Muscle of leg (tissue), 3 donors: ENCODE measurements at regions not wholly inside any gene's neighbourhood (a gene's known extent, or its start where the extent isn't known, plus 50 kb on each side); places are given as distances from the start of the nearest gene placed in this dataset.

Source experiments
- DNase-seq: peaks from one replicate; pipeline ENCODE4 v3.0.0; 2013
- H3K27ac ChIP-seq: one replicate; pipeline ENCODE4 v1.5.1; 2013; ENCODE audit warnings: mild to moderate bottlenecking, low read length, control low read depth
- H3K27me3 ChIP-seq: one replicate; pipeline ENCODE4 v1.6.1; 2013; ENCODE audit warnings: low read length; ENCODE audit not compliant: control insufficient read depth, insufficient read depth
- H3K36me3 ChIP-seq: one replicate; pipeline ENCODE4 v1.6.1; 2013; ENCODE audit warnings: low read length; ENCODE audit not compliant: control insufficient read depth, insufficient read depth
- H3K4me1 ChIP-seq: one replicate; pipeline ENCODE4 v1.6.1; 2013; ENCODE audit warnings: low read length; ENCODE audit not compliant: control insufficient read depth, insufficient read depth
- H3K4me3 ChIP-seq: one replicate; pipeline ENCODE4 v1.5.1; 2013; ENCODE audit warnings: low read length, control low read depth
- H3K9me3 ChIP-seq: replicated peaks from 2 replicates; pipeline ENCODE4 v1.6.1; 2013; ENCODE audit warnings: low read depth, low read length; ENCODE audit not compliant: control insufficient read depth
- WGBS: methylation state at CpG from one replicate; pipeline ENCODE4 v1.1.5; 2013; ENCODE audit warnings: missing lambda C conversion rate; ENCODE audit not compliant: insufficient coverage; 5-methylcytosine and 5-hydroxymethylcytosine counted together

- no peaks in the 10 kb centered on the region for H3K27me3 ChIP-seq
- no peaks in the 10 kb centered on the region for H3K4me1 ChIP-seq
These were observed 120.8 kb upstream of the LGSN start for GRCh38 chr6:63440594-63440993.

GRCh38 chr6:63441266-63441956, 121.6 kb upstream of the LGSN start:
- H3K36me3 ChIP-seq: no peaks in the 10 kb centered on the region
- DNase-seq: no peak
- no peak overlapping the region for H3K27ac ChIP-seq
- no peaks in the 10 kb centered on the region for H3K4me1 ChIP-seq
- H3K27me3 ChIP-seq: no peaks in the 10 kb centered on the region
- H3K9me3 ChIP-seq: peaks cover 6% of the 10 kb centered on the region
- WGBS: 80% methylated on average over 14 of the region's 18 CpGs
- no peak overlapping the region for H3K4me3 ChIP-seq

More at GRCh38 chr6:63440594-63440993, 120.8 kb upstream of the LGSN start:
- 83% methylated on average over 6 of the region's 16 CpGs for WGBS
- Histone ChIP-seq H3K4me3 (no peak overlapping the region), H3K27ac (no peak overlapping the region), H3K9me3 (peaks cover 6% of the 10 kb centered on the region), H3K36me3 (no peaks in the 10 kb centered on the region)
- DNase-seq: no peak

DNA sequence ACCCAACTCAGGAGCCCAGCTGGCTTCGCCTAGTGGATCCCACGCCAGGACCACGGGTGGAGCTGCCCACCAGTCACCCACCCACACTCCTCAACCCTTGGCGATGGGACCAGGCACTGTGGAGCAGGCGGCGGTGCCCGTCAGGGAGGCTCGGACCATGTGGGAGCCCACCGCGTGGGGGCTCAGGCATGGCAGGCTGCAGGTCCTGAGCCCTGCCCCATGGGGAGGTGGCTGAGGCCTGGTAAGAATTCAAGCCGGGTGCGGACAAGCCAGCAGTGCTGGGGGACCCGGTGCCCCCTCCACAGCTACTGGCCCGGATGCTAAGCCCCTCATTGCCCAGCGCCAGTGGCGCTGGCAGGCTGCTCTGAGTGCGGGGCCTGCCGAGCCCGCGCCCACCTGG, 123.1 kb upstream of the LGSN start:
- peaks cover 2% of the 10 kb centered on the region for H3K4me1 ChIP-seq
- H3K4me3 ChIP-seq: no peak overlapping the region
- H3K27ac ChIP-seq: no peak overlapping the region
- H3K9me3 ChIP-seq: peaks cover 6% of the 10 kb centered on the region
- DNase-seq: no peak
- WGBS: 95% methylated on average over 11 of the region's 20 CpGs
- no peaks in the 10 kb centered on the region for H3K36me3 ChIP-seq
- no peaks in the 10 kb centered on the region for H3K27me3 ChIP-seq

DNA sequence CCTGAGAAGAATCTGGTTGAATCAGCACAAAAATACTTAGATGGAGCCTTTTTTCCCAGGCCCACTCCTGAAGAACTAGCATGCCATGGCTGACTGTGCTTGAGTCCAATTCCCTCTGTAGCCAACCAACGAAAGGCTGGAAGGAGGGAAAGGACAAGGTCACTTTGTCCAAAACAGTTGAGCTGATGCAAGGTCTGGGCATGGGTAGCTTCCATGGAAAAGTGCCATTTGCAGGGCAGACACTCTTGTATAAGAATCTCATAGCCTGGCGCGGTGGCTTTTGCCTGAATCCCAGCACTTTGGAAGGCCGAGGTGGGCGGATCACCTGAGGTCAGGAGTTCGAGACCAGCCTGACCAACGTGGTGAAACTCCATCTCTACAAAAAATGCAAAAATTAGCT, 125.0 kb upstream of the LGSN start:
- 87% methylated on average over 7 of the region's 7 CpGs for WGBS
- DNase-seq: no peak
- no peak overlapping the region for H3K4me3 ChIP-seq

GRCh38 chr6:63446405-63446804, 125.9 kb upstream of the LOC128125822 start:
- H3K27ac ChIP-seq: no peak overlapping the region

More for the DNA sequence above, 125.0 kb upstream of the LGSN start:
- Histone ChIP-seq H3K9me3 (peaks cover 6% of the 10 kb centered on the region), H3K27me3 (no peaks in the 10 kb centered on the region), H3K27ac (no peak overlapping the region), H3K4me1 (peaks cover 2% of the 10 kb centered on the region), H3K36me3 (no peaks in the 10 kb centered on the region)

GRCh38 chr6:63447134-63447533, 125.1 kb upstream of the LOC128125822 start:
- Histone ChIP-seq H3K27ac (no peak overlapping the region), H3K9me3 (peaks cover 4% of the 10 kb centered on the region)

More at GRCh38 chr6:63446405-63446804, 125.9 kb upstream of the LOC128125822 start:
- WGBS: no CpG with 5 or more reads among the region's 5 CpGs
- peaks cover 2% of the 10 kb centered on the region for H3K4me1 ChIP-seq
- H3K9me3 ChIP-seq: peaks cover 6% of the 10 kb centered on the region
- no peaks in the 10 kb centered on the region for H3K27me3 ChIP-seq
- DNase-seq: no peak
- no peaks in the 10 kb centered on the region for H3K36me3 ChIP-seq
- no peak overlapping the region for H3K4me3 ChIP-seq

DNA sequence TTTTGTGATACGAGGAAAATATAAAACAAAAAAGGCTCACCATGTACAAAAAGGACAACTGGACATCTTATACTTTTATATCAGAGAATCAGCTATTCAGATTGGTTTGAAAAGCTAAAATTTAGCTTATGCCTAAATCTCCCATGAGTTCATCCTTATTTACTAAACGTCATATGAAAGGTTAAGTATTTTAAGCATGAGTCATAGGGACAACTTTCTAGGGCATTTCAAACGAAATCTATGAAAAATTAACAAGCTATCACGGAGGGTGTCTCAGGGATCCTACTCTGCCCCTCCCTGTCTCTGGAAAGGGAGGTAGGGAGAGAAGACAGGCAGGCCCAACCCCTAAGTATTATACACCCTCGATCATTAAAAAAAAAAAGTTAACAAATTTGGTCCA, 124.1 kb upstream of the LOC128125822 start:
- Histone ChIP-seq H3K4me3 (no peak overlapping the region), H3K27ac (no peak overlapping the region), H3K4me1 (peaks cover 2% of the 10 kb centered on the region), H3K9me3 (peaks cover 2% of the 10 kb centered on the region), H3K36me3 (no peaks in the 10 kb centered on the region), H3K27me3 (no peaks in the 10 kb centered on the region)
- WGBS: no CpG with 5 or more reads among the region's 5 CpGs
- no peak for DNase-seq

More at GRCh38 chr6:63447134-63447533, 125.1 kb upstream of the LOC128125822 start:
- DNase-seq: peak; percentile 66
- Histone ChIP-seq H3K36me3 (no peaks in the 10 kb centered on the region), H3K4me3 (no peak overlapping the region), H3K27me3 (no peaks in the 10 kb centered on the region), H3K4me1 (peaks cover 2% of the 10 kb centered on the region)
- 20% methylated on average over 1 of the region's 1 CpG for WGBS

- H3K36me3 ChIP-seq: no peaks in the 10 kb centered on the region
- H3K4me3 ChIP-seq: no peak overlapping the region
- no peak overlapping the region for H3K27ac ChIP-seq
- H3K4me1 ChIP-seq: peaks cover 2% of the 10 kb centered on the region
- H3K9me3 ChIP-seq: no peaks in the 10 kb centered on the region
- no peaks in the 10 kb centered on the region for H3K27me3 ChIP-seq
- WGBS: no CpG with 5 or more reads among the region's 2 CpGs
- DNase-seq: no peak
These were observed 122.6 kb upstream of the LOC128125822 start for GRCh38 chr6:63449714-63450113.

DNA sequence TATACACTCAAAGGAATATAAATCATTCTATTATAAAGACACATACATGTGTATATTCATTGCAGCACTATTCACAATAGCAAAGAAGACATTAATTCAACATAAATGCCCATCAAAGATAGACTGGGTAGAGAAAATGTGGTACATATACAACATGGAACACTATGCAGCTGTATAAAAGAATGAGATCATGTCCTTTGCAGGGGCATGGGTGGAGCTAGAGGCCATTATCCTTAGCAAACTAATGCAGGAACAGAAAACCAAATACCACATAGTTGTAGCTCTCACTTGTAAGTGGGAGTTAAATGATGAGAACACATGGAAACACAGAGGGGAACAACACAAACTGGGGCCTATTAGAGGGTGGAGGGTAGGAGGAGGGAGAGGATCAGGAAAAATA, 121.0 kb upstream of the LOC128125822 start:
- no peak for DNase-seq
- peaks cover 2% of the 10 kb centered on the region for H3K4me1 ChIP-seq
- H3K9me3 ChIP-seq: no peaks in the 10 kb centered on the region
- H3K27ac ChIP-seq: no peak overlapping the region
- no peaks in the 10 kb centered on the region for H3K27me3 ChIP-seq
- no peaks in the 10 kb centered on the region for H3K36me3 ChIP-seq
- H3K4me3 ChIP-seq: no peak overlapping the region

DNA sequence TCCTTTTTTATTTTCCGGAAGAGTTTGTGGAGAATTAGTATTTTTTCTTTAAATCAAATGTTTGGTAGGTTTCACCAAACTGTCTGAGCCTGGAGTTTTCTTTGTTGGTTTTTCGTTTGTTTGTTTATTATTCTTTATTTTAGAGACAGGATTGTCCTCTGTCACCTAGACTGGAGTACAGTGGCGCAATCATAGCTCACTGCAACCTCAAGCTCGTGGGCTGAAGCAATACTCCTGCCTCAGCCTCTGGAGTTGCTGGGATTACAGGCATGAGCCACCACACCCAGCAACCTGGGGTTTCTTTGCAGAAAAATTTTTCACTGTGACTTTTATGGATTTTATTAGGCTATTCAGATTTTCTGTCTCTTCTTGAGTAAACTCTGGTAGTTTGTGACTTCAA, 120.2 kb upstream of the LOC128125822 start:
- no peak overlapping the region for H3K4me3 ChIP-seq
- H3K4me1 ChIP-seq: peaks cover 1% of the 10 kb centered on the region
- DNase-seq: no peak
- H3K36me3 ChIP-seq: no peaks in the 10 kb centered on the region
- WGBS: 57% methylated on average over 2 of the region's 4 CpGs
- H3K27ac ChIP-seq: no peak overlapping the region
- no peaks in the 10 kb centered on the region for H3K27me3 ChIP-seq
- no peaks in the 10 kb centered on the region for H3K9me3 ChIP-seq

GRCh38 chr6:63456734-63457133, 115.5 kb upstream of the LOC128125822 start:
- no peaks in the 10 kb centered on the region for H3K9me3 ChIP-seq
- H3K27me3 ChIP-seq: no peaks in the 10 kb centered on the region
- no peaks in the 10 kb centered on the region for H3K4me1 ChIP-seq
- H3K27ac ChIP-seq: no peak overlapping the region
- DNase-seq: no peak
- no peak overlapping the region for H3K4me3 ChIP-seq
- H3K36me3 ChIP-seq: no peaks in the 10 kb centered on the region
